HepG2 (cell line): ENCODE measurements at regions not wholly inside any gene's neighbourhood (a gene's known extent, or its start where the extent isn't known, plus 50 kb on each side); places are given as distances from the start of the nearest gene placed in this dataset.
A peak's percentile ranks its signal among the peaks of the same experiment; 100 is the strongest.

Source experiments
- ATAC-seq: fragments of 200-7000 bp; cut with Tn5 transposase; 3 replicates; pipeline ENCODE4 v1.9.1; 2020; ENCODE audit warnings: mild to moderate bottlenecking, moderate library complexity
- BruUV-seq: library from RNA; stranded (reverse); fragments of 400-500 nt; replicated peaks from 2 replicates; lab custom pipeline; 2021; lab: Mats Ljungman, UMichigan
- CTCF ChIA-PET: fragments of 300-600 bp; formaldehyde crosslinking; extraction: SDS; loops from one replicate; lab custom pipeline; 2021; ENCODE audit warnings: low total read pairs, inconsistent platforms, low intra/inter-chr PET ratio; lab: Yijun Ruan, JAX
- POLR2A ChIA-PET: fragments of 350-600 bp; sonication (Branson Sonifier 250); formaldehyde crosslinking; loops from one replicate; lab custom pipeline; 2020; ENCODE audit warnings: antibody characterized with exemption, inconsistent platforms; lab: Yijun Ruan, JAX
- DNase-seq: peaks from one replicate; pipeline ENCODE4 v3.0.0-alpha.2; 2015; ENCODE audit warnings: low spot score
- FAIRE-seq: peaks from 3 replicates; lab custom pipeline; 2011; peaks lifted over from hg19 to GRCh38; lab: Jason Lieb, UNC
- H2AFZ ChIP-seq: one replicate; pipeline ENCODE4 v1.6.1; 2011; ENCODE audit warnings: low read length, inconsistent platforms
- H3K27ac ChIP-seq: fragments of 300-600 bp; 3 replicates; pipeline ENCODE4 v1.8.0; 2011; ENCODE audit warnings: mixed run types, mild to moderate bottlenecking, mixed read lengths, low read length, inconsistent platforms; ENCODE audit not compliant: insufficient read depth; ENCODE audit errors: extremely low read length
- H3K27me3 ChIP-seq, 2 experiments: fragments of 200-600 bp in 1 of 2; 2 replicates in 1 of 2; 3 replicates in 1 of 2; pipeline versions ENCODE4 v1.6.0 to v1.8.0; 2011; ENCODE audit warnings: low read length in 2 of 2, mild to moderate bottlenecking in 2 of 2, moderate library complexity in 2 of 2, inconsistent platforms in 1 of 2; ENCODE audit not compliant: insufficient read depth in 2 of 2, control insufficient read depth in 1 of 2
- H3K36me3 ChIP-seq, 2 experiments: fragments of 200-600 bp in 1 of 2; replicated peaks in 1 of 2; 2 replicates in 1 of 2; 3 replicates in 1 of 2; pipeline versions ENCODE4 v1.5.1 to v1.8.0; 2011; ENCODE audit warnings: low read length in 2 of 2, inconsistent platforms in 1 of 2; ENCODE audit not compliant: insufficient read depth in 2 of 2, control insufficient read depth in 1 of 2
- H3K4me1 ChIP-seq: 2 replicates; pipeline ENCODE4 v1.5.1; 2012; ENCODE audit warnings: low read length, inconsistent platforms; ENCODE audit not compliant: insufficient read depth
- H3K4me2 ChIP-seq: 2 replicates; pipeline ENCODE4 v1.6.0; 2011; ENCODE audit warnings: low read depth, low read length, inconsistent platforms
- H3K4me3 ChIP-seq, 3 experiments: fragments of 200-600 bp in 1 of 3; sonication (generic), shearing (Covaris generic) in 1 of 3; replicated peaks in 1 of 3; 2 replicates each; pipeline ENCODE4 v1.5.1; 2011 to 2016; ENCODE audit warnings: low read length in 3 of 3, inconsistent platforms in 2 of 3, low read depth in 2 of 3, mild to moderate bottlenecking in 2 of 3, control low read depth in 1 of 3, mixed read lengths in 1 of 3; ENCODE audit not compliant: insufficient read depth in 1 of 3
- H3K79me2 ChIP-seq: one replicate; pipeline ENCODE4 v1.6.1; 2011; ENCODE audit warnings: low read length, inconsistent platforms; ENCODE audit not compliant: insufficient read depth
- H3K9ac ChIP-seq: 2 replicates; pipeline ENCODE4 v1.6.0; 2011; ENCODE audit warnings: mild to moderate bottlenecking, low read depth, low read length, inconsistent platforms; ENCODE audit not compliant: insufficient read depth
- H3K9me3 ChIP-seq: 2 replicates; pipeline ENCODE4 v1.5.1; 2012; ENCODE audit warnings: mild to moderate bottlenecking, low read length
- H4K20me1 ChIP-seq: 2 replicates; pipeline ENCODE4 v1.6.0; 2011; ENCODE audit warnings: inconsistent platforms, mild to moderate bottlenecking, low read length, moderate library complexity; ENCODE audit not compliant: insufficient read depth
- CREM ChIP-seq, 2 experiments: sonication (generic) in 1 of 2; formaldehyde crosslinking in 1 of 2; IDR thresholded peaks; 2 replicates each; pipeline versions ENCODE4 v1.4.0 to v1.6.1; 2016 to 2020; ENCODE audit warnings: antibody characterized with exemption in 1 of 2, mild to moderate bottlenecking in 1 of 2, missing genetic modification reagents in 1 of 2
- EZH2 ChIP-seq: conservative IDR thresholded peaks from 2 replicates; pipeline ENCODE4 v1.6.1; 2012; ENCODE audit warnings: mild to moderate bottlenecking, low read depth, low read length, moderate library complexity
- IRX3 ChIP-seq: sonication (generic); formaldehyde crosslinking; IDR thresholded peaks from 2 replicates; pipeline ENCODE4 v1.8.1; 2023; ENCODE audit warnings: mild to moderate bottlenecking, low read depth, missing genetic modification reagents, borderline replicate concordance
- MAFF ChIP-seq: IDR thresholded peaks from 2 replicates; pipeline ENCODE4 v1.6.1; 2011; ENCODE audit warnings: low read depth, low read length, improper control_type of control experiment
- MAFK ChIP-seq, 2 experiments: IDR thresholded peaks in 1 of 2; conservative IDR thresholded peaks in 1 of 2; 2 replicates each; pipeline ENCODE4 v1.6.1; 2011; ENCODE audit warnings: improper control_type of control experiment in 2 of 2, low read length in 2 of 2
- MYC ChIP-seq: sonication (generic); formaldehyde crosslinking; IDR thresholded peaks from 2 replicates; pipeline ENCODE4 v1.9.0; 2021; ENCODE audit warnings: missing genetic modification reagents, borderline replicate concordance
- NCOA1 ChIP-seq: sonication (generic); formaldehyde crosslinking; IDR thresholded peaks from 2 replicates; pipeline ENCODE4 v1.9.0; 2021; ENCODE audit warnings: missing genetic modification reagents
- NFE2L2 ChIP-seq: fragments of 150-350 bp; IDR thresholded peaks from 2 replicates; pipeline ENCODE4 v1.6.1; 2014; ENCODE audit warnings: low read length
- NR3C1 ChIP-seq: sonication (generic); formaldehyde crosslinking; IDR thresholded peaks from 2 replicates; pipeline ENCODE4 v1.4.0; 2020; ENCODE audit warnings: missing genetic modification reagents
- POGZ ChIP-seq: sonication (generic); formaldehyde crosslinking; IDR thresholded peaks from 2 replicates; pipeline ENCODE4 v1.4.0; 2020; ENCODE audit warnings: mild to moderate bottlenecking, missing genetic modification reagents
- SRF ChIP-seq: IDR thresholded peaks from 2 replicates; pipeline ENCODE4 v1.6.1; 2011; ENCODE audit warnings: mild to moderate bottlenecking, low read depth, low read length, moderate library complexity
- TCF12 ChIP-seq, 2 experiments: fragments of 450-650 bp in 1 of 2; sonication (generic) in 1 of 2; formaldehyde crosslinking in 1 of 2; IDR thresholded peaks; 2 replicates each; pipeline versions ENCODE4 v1.6.1 to v1.8.0; 2017 to 2022; ENCODE audit warnings: antibody characterized with exemption in 1 of 2, mild to moderate bottlenecking in 1 of 2, missing genetic modification reagents in 1 of 2, moderate library complexity in 1 of 2
- THAP8 ChIP-seq: sonication (generic); formaldehyde crosslinking; IDR thresholded peaks from 2 replicates; pipeline ENCODE4 v1.5.1; 2020; ENCODE audit warnings: missing genetic modification reagents, mild to moderate bottlenecking, borderline replicate concordance
- ZNF18 ChIP-seq: sonication (generic); formaldehyde crosslinking; IDR thresholded peaks from 2 replicates; pipeline ENCODE4 v1.8.0; 2022; ENCODE audit warnings: mild to moderate bottlenecking, missing genetic modification reagents; ENCODE audit not compliant: insufficient replicate concordance
- ZNF350 ChIP-seq: sonication (generic); formaldehyde crosslinking; IDR thresholded peaks from 2 replicates; pipeline ENCODE4 v1.4.0; 2020; ENCODE audit warnings: mild to moderate bottlenecking, low read depth, missing genetic modification reagents, borderline replicate concordance
- ZNF558 ChIP-seq: sonication (generic); formaldehyde crosslinking; IDR thresholded peaks from 2 replicates; pipeline ENCODE4 v1.9.0; 2022; ENCODE audit warnings: mild to moderate bottlenecking, missing genetic modification reagents, borderline replicate concordance
- ZNF674 ChIP-seq: sonication (generic); formaldehyde crosslinking; IDR thresholded peaks from 2 replicates; pipeline ENCODE4 v1.5.0; 2020; ENCODE audit warnings: low read depth, mild to moderate bottlenecking, missing genetic modification reagents
- WGBS: methylation state at CpG from one replicate; pipeline ENCODE4 v1.1.6; 2017; ENCODE audit warnings: low lambda C conversion rate; 5-methylcytosine and 5-hydroxymethylcytosine counted together
- in situ Hi-C: cut with HindIII; loops from 2 replicates; pipeline ENCODE4 v1.10.0; 2017; ENCODE audit warnings: low pct_unique_long_range_greater_than_20kb; ENCODE audit not compliant: extremely low pct_ligation_motif_present
- intact Hi-C: fragments of 100-400 bp; cut with micrococcal nuclease; formaldehyde crosslinking; loops from one replicate; pipeline ENCODE4 v1.10.0; 2022; ENCODE audit not compliant: unreplicated experiment

- Histone ChIP-seq H3K9me3 (no peaks in the 10 kb centered on the region), H4K20me1 (no peaks in the 10 kb centered on the region), H3K4me1 (no peaks in the 10 kb centered on the region), H3K4me2 (no peak overlapping the region), H3K79me2 (no peaks in the 10 kb centered on the region), H2AFZ (no peak overlapping the region), H3K36me3 (no peaks in the 10 kb centered on the region), H3K27ac (no peak overlapping the region), H3K4me3 (no peak overlapping the region), H3K9ac (no peak overlapping the region), H3K27me3 (no peaks in the 10 kb centered on the region)
- ChIA-PET POLR2A (no interaction called here), CTCF (no interaction called here)
- no peak for FAIRE-seq
- in situ Hi-C loops, result no loop called here
- no peak for ATAC-seq
- intact Hi-C loops, result no loop called here
- BruUV-seq, result no TSS peak
- no peak for DNase-seq
- 31% methylated on average over 5 of the region's 5 CpGs for WGBS
- TF ChIP-seq MYC (CRISPR knock-in tag), result no peak
- TF ChIP-seq NR3C1 (CRISPR knock-in tag), result no peak
- no peak for TF ChIP-seq SRF
- peak; percentile 94 for TF ChIP-seq MAFF
- no peak for TF ChIP-seq ZNF674 (CRISPR knock-in tag)
- no peak for TF ChIP-seq EZH2
- TF ChIP-seq ZNF18 (CRISPR knock-in tag), result no peak
- TF ChIP-seq MAFK (conservative IDR thresholded peaks at IDR 0.05 in 1 of 2, IDR thresholded peaks at IDR 0.05 in 1 of 2; ENCODE audit: low read length in 2 of 2), result peak; percentile 94 to 95
- no peak for TF ChIP-seq NCOA1
- TF ChIP-seq CREM (IDR thresholded peaks at IDR 0.05), result no peak
- no peak for TF ChIP-seq CREM (CRISPR knock-in tag; IDR thresholded peaks at IDR 0.05)
- no peak for TF ChIP-seq ZNF558 (CRISPR knock-in tag)
- no peak for TF ChIP-seq ZNF350 (CRISPR knock-in tag)
- no peak for TF ChIP-seq POGZ (CRISPR knock-in tag)
- no peak for TF ChIP-seq IRX3 (CRISPR knock-in tag)
- peak; percentile 22; the same call in 1 of the 2 replicates for TF ChIP-seq NFE2L2
- TF ChIP-seq THAP8 (CRISPR knock-in tag), result no peak
- TF ChIP-seq TCF12 (IDR thresholded peaks at IDR 0.05), result no peak
- TF ChIP-seq TCF12 (CRISPR knock-in tag; IDR thresholded peaks at IDR 0.05), result no peak
Measured at GRCh38 chr11:87397011-87397865, 359.5 kb downstream of the TMEM135 start.
